NB4 (cell line): ENCODE measurements at regions not wholly inside any gene's neighbourhood (a gene's known extent, or its start where the extent isn't known, plus 50 kb on each side); places are given as distances from the start of the nearest gene placed in this dataset.

Source experiments
- DNase-seq: peaks from one replicate; pipeline ENCODE4 v3.0.0; 2010; ENCODE audit warnings: low read depth
- H3K4me3 ChIP-seq: one replicate; pipeline ENCODE4 v1.5.1; 2011; ENCODE audit warnings: mild to moderate bottlenecking, low read depth, low read length, moderate library complexity
- MYC ChIP-seq: IDR thresholded peaks from 2 replicates; pipeline ENCODE4 v1.6.1; 2011; ENCODE audit warnings: low read depth, low read length
- POLR2A ChIP-seq: IDR thresholded peaks from 2 replicates; pipeline ENCODE4 v1.6.1; 2011; ENCODE audit warnings: mild to moderate bottlenecking; ENCODE audit not compliant: insufficient read length; ENCODE audit errors: extremely low read depth
- TF ChIP-seq, protein P1 (sequence below): IDR thresholded peaks from one replicate; pipeline ENCODE4 v1.5.1; 2012; ENCODE audit warnings: low read depth, low read length
- TF ChIP-seq, protein P2 (sequence below): IDR thresholded peaks from 2 replicates; pipeline ENCODE4 v1.6.1; 2011; ENCODE audit warnings: low read depth, low read length

DNA sequence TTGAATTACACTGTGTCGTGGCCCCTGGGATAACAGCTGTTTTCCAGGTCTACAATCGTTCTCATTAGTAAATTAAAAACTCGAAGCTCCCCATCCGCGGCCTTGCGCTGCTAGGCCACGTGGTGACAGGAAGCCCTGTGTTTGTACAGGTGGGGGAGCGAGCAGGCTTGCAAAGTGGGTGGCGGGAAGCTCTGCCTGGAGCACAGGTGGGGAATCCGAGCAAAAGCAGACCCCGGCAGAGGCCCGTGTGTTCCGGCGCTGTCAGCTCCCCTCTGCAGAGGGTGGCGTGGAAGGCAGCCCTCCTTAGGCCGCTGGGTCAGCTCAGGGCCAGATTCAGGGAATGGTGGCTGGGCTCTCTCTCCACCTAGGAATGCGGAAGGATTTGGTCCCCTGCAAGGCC lies 59.5 kb upstream of the ERCC6L2 start:
- DNase-seq = no peak
- H3K4me3 ChIP-seq = no peak overlapping the region
- TF ChIP-seq, protein P1, sequence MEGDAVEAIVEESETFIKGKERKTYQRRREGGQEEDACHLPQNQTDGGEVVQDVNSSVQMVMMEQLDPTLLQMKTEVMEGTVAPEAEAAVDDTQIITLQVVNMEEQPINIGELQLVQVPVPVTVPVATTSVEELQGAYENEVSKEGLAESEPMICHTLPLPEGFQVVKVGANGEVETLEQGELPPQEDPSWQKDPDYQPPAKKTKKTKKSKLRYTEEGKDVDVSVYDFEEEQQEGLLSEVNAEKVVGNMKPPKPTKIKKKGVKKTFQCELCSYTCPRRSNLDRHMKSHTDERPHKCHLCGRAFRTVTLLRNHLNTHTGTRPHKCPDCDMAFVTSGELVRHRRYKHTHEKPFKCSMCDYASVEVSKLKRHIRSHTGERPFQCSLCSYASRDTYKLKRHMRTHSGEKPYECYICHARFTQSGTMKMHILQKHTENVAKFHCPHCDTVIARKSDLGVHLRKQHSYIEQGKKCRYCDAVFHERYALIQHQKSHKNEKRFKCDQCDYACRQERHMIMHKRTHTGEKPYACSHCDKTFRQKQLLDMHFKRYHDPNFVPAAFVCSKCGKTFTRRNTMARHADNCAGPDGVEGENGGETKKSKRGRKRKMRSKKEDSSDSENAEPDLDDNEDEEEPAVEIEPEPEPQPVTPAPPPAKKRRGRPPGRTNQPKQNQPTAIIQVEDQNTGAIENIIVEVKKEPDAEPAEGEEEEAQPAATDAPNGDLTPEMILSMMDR = no peak
- TF ChIP-seq, protein P2, sequence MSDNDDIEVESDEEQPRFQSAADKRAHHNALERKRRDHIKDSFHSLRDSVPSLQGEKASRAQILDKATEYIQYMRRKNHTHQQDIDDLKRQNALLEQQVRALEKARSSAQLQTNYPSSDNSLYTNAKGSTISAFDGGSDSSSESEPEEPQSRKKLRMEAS = no peak

DNA sequence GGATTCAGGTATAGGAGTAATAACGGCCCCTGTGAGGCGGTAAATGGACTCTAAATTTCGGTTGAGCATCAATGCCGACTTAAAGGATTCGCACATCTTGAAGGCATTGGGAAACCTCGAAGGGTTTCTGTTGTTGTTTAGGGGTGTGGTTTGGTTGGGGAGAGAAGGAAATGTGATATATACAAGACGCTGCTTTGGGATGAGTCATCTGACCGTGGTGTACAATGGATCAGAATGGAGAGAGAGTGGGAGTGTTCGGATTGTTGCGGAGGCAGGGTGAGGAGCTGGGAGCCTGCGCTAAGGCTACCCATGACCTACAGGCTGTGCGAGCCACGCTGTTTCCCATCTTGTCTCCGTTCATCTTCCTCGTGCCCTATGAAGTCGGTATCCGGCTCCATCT lies 60.4 kb upstream of the ERCC6L2 start:
- TF ChIP-seq POLR2A (no peak), MYC (no peak)
- TF ChIP-seq, protein P1 = no peak
- TF ChIP-seq, protein P2 = no peak
- H3K4me3 ChIP-seq = no peak overlapping the region
- DNase-seq = no peak

DNA sequence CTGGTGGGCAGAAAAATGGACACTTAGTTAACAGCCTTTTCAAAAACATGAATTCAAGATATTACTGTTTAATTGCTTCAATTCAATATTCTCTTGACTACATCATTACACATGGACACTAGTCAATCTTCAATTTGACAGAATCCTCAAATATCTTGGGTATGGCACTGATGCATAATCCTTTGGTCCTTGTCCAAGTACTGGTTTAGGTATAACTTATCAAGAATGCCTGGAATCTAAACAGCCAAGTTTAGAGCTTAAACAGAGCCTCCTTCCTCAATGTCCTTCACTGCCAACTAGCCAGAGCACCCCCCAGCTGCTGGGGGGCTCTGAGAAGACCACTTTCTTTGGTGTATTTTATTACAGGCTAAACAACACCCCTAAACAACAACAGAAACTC lies 61.6 kb upstream of the ERCC6L2 start:
- TF ChIP-seq MYC = no peak
- TF ChIP-seq, protein P1 = no peak
- TF ChIP-seq POLR2A = no peak
- TF ChIP-seq, protein P2 = no peak
- DNase-seq = no peak
- H3K4me3 ChIP-seq = no peak overlapping the region

DNA sequence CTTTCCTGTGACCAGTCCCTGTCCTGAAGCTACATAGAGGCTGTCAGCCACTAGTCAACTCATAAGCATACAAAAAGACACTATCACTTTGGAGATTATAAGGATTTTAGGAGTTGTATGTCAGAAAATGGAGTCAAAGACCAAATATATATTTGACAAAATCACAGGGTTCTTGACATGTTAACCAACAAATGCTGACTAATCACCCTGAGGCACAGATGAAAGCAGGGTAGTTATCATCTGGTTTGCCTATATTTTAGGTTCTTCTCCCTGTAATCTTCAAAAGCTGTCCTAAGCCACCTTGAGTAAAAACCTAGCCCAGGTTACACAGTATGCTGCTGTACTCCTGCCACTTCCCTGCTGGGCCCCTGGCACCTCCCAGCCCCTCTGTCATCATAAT lies 64.7 kb upstream of the ERCC6L2 start:
- H3K4me3 ChIP-seq = no peak overlapping the region
- TF ChIP-seq POLR2A (no peak), MYC (no peak)
- TF ChIP-seq, protein P2 = no peak
- TF ChIP-seq, protein P1 = no peak
- DNase-seq = no peak

DNA sequence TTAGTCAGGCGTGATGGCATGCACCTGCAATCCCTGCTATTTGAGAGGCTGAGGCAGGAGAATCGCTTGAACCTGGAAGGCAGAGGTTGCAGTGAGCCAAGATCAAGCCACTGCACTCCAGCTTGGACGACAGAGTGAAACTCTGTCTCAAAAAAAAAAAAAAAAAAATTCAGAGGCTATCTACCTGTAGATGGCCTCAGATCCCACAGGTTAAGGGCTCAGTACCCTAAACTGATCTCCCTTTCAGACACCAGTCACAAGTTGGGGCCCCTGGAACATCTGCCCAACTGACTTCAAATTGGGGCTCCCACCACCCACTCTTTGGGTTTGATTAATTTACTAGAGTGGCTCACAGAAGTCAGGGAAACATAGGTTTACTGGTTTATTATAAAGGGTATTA lies 65.4 kb upstream of the ERCC6L2 start:
- TF ChIP-seq MYC = no peak
- TF ChIP-seq, protein P1 = no peak
- no peak for TF ChIP-seq POLR2A
- TF ChIP-seq, protein P2 = no peak
- H3K4me3 ChIP-seq = no peak overlapping the region
- DNase-seq = no peak

DNA sequence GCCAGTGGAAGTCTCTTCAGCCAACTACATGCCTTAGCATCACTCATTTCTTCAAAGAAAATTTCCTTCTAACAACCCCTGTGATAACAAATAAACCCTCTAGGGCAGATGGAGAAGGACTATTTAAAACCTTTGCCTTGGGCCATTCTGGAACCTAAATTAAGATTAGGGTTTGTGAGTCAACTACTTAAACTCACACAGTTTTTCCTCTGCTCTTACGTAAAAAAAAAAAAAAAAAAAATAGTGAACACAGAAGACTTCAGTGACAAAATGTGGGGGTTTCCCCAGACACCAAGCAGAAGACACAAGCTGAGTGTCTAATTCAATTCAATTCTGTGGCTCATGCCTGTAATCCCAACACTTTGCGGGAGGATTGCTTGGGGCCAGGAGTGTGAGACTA lies 65.8 kb upstream of the ERCC6L2 start:
- no peak for DNase-seq
- no peak for TF ChIP-seq MYC
- TF ChIP-seq, protein P2 = no peak
- no peak for TF ChIP-seq POLR2A
- TF ChIP-seq, protein P1 = no peak
- no peak overlapping the region for H3K4me3 ChIP-seq
